Left kidney (tissue), 1 donor: ENCODE measurements at regions not wholly inside any gene's neighbourhood (a gene's known extent, or its start where the extent isn't known, plus 50 kb on each side); places are given as distances from the start of the nearest gene placed in this dataset.
"Not testable (repeated sequence)": the region's sequence is repeated elsewhere in the genome, so short reads cannot be mapped to it uniquely, and the experiment has no call there.

Experiments used
- DNase-seq: peaks from one replicate; pipeline ENCODE4 v3.0.0-alpha.2; 2013

DNA sequence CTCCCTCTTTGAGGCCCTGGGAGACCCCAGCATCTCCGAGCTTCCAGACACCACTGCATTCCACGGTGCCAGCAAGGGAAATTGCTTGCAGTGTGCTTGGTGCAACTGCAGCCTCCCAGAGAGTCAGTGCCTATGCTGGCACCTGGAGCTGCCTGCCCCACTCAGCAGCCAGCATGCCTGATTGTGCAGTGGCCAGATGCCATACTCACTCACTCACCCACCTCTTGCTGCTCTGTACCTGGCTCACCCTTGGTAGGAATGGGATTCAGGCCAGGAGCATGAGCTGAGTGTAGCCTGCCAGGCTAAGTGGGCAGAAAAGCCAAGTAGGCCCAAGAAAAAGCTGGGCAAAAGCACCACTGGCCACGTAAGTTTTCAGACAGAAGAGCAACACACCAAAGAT, 651.4 kb downstream of the GABRG1 start:
- no peak for DNase-seq

DNA sequence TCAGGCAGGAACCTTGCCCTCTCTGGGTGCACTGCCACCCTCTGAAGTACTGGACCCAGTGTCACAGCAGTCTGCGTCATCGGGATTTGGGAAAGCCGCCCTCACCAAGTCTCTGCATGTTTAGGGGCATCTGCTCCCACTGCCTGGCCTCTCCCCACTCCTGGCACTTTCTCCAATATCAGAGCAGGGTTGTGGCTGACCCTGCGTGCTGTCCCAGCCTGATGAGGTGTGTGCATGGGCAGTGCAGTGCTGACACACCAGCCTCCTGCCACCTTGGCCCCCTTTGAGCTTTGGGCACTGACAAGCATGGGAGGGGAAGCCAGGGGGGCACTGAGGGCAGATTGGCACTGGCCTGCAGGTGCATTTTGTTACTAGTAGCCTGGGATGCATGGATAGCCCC, 652.5 kb downstream of the GABRG1 start:
- DNase-seq = no peak

DNA sequence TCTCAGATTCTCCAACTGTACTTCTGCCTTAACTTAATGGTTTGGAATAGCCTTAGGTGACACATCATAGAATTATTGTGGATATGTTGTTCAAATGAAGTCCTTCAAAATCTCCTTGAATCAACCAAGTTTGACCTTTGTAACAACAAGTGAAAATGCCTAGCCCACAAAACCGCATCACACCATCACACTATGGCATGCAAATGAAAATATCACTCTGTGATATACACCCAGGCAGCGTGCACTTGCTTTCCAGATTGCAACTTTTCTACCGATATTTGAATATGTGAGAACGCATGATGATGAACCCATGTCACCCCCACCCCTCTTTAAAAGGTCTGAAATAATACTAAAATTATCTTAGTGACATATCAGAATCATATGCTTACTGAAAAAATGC, 656.7 kb downstream of the GABRG1 start:
- DNase-seq = no peak

DNA sequence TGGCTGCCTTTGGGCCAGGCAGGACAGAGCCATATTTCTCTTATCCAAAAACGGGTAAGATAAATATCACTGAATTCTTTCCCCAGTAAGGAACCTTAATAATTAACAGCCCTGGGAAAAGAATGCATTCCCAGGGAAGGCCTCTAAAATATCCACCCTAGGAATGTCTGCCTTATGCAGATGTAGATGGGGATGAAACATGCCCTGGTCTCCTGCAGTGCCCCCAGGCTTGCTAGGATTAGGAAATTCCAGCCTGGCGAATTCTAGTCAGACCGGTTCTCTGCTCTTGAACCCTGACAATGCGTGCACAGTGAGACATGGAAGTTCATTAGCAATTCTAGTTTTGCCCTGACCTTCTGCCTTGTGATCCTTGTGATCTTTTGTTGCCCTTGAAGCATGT, 663.7 kb downstream of the GABRG1 start:
- not testable (repeated sequence) for DNase-seq

DNA sequence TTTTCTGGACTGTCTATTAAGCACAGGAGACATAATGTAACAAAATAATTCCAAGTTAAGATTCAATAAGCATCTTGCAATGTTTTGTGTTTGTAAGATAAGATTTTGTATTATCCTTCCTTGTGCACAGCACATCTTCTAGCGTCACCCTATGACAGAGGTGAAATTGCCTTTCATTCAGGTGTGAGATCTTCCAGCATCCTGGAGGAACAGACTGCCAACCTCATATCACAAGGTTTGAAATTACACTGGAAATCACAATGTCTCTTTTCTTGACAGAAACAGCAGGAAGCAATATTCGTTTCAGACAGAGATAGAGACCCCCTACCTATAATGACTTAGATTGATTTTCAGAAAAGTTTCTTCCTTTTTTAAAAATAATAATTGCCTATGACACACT, 668.6 kb downstream of the GABRG1 start:
- no peak for DNase-seq

DNA sequence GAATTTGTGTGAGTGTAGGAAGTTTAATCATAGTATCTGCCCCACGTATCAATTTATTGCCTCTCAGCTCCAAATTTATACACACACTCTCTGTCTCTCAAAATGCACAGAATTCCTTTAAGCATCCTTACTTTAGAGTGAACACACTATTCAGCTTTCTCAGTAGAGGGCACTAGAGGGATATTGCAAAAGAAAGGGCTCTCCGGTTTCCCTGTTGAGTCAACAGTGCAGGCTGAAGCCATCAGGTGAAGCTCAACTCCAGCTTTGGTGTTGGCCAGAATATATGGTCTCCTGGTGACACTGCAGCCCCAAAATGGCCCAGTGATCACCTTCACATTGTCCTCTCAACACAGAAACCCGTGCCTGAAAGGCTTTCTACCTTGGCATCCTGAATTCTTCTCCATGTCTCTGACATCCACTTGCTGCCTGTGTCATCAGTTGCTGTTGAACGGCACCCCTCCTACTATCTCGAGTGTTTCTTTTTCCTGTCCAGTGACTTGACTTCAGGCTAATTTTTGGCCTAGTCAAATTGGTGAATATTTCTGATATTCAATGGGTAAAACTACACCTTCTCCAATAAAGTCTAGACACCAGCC, 670.5 kb downstream of the GABRG1 start:
- DNase-seq = peak; percentile 15

DNA sequence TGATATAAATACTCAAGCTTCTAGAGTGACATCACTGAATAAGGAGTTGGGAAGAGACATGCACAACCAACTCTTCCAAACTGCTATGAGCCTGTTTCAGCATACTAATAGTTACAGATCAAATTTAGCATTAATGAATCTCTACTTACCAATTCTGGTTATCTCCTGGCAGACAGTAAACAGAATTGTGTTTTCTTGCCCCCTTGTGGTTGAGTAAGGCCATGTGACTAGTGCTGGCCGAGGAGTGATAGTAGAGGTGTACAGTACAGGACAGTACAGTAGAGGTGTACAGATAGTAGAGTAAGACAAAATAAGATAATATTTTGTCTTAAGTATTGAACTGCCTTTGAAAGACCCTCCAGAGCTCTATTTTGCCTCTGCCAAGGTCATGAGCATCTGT, 681.4 kb downstream of the GABRG1 start:
- peak; percentile 3 for DNase-seq

DNA sequence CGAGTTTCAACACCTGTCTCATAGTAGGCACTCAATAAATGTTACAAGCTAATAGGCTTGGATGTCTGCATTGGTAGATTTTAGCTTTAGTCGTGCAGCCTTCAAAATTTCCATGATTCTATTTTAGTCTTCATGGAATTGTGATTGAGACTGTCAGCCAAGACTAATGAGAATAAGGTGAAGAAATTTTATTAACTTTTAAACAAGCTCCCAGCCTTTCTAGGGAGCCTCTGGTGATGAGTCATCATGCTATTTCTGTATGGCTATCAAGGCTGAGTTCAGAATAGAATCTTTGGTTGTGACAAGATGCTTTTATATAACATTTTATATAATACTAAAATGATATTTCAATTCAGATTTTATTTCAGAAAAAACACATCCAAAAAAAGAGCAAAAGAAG, 685.8 kb downstream of the GABRG1 start:
- DNase-seq = no peak

DNA sequence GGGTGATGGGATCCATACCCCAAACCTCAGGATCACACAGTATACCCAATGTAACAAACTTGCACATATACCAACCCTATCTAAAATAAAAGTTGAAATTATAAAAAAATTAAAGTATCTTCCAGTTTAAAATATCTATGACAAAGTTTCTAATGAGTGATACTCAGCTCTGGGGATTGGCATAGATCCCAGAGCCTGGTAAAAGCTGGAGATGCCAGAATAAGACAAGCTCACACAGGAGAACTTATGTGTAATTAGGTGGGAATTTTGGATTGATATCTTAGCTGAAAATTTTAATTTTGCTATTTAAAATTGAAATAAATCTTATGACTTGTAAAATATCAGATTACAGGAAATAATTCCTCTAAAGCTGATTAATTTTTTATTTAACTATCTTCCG, 686.5 kb downstream of the GABRG1 start:
- no peak for DNase-seq

DNA sequence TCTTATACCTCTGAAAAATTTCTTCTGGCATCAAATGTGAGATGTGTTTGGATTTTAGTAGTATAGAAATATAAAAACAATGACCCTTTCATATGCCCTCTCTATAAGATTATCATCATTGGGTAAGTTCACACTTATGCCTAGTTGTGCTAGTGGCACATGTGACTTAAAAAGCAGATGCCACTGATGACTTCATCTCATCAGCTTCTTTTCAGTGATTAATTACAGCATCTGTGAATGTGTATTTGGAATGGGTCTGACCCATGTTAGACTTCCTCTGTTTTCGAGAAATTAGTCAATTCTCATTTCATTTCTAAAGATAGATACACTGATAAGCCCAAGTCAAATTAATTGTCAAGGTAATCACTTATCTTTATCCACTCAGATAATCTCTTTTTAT, 698.7 kb downstream of the GABRG1 start:
- DNase-seq = no peak

DNA sequence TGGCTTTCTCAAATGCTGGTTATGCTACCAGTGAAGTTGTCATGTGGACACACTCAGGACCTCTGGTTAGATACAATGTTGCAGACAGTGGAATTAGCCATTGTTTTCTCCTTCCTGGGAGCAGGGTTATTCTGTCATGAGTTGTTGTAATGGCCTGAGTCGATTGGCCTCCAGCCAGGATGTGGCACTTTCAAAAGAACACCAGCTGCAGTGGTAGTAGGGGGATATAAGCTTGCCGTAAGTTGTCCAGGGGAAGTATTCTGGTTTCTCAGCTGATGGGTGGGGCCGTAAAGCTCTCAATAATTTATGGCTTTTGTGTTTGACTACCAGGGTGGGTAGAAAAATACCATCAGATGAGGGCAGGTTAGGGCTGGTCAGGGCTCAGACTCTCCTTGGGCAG, 697.5 kb upstream of the GNPDA2 start:
- no peak for DNase-seq

DNA sequence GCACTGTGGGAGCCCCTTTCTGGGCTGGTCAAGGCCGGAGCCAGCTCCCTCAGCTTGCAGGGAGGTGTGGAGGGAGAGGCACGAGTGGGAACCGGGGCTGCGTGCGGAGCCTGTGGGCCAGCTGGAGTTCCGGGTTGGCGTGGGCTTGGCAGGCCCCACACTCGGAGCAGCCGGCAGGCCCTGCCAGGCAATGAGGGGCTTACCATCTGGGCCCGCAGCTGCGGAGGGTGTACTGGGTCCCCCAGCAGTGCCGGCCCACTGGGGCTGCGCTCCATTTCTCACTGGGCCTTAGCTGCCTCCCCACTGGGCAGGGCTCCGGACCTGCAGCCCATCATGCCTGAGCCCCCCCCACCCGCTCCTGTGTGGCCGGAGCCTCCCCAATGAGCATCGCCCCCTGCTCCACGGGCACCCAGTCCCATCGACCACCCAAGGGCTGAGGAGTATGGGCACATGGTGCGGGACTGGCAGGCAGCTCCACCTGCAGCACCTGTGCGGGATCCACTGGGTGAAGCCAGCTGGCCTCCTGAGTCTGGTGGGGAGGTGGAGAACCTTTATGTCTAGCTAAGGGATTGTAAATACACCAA, 693.8 kb upstream of the GNPDA2 start:
- DNase-seq = not testable (repeated sequence)

DNA sequence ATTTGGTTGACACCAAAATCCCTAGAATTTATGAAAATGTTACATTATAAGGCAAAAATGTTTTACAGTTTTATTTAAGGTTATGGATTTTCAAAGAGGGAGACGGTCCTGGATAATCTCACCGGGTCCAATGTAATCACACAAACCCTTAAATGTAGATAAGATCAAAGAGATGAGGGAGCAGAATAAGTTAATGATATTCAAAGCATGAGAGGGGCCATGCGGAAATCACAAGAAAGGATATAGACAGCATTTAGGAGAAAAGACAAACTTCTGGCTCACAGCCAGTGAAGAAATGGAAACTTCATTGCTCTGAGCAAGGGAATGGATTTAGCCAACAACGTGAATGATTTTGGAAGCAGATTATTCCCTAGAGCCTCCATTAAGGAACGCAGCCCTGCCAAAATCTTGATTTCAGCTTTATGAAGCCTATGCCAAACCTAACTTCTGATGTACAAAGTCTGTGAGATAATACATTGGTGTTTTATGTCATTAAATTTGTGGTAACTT, 684.4 kb upstream of the GNPDA2 start:
- DNase-seq = no peak

DNA sequence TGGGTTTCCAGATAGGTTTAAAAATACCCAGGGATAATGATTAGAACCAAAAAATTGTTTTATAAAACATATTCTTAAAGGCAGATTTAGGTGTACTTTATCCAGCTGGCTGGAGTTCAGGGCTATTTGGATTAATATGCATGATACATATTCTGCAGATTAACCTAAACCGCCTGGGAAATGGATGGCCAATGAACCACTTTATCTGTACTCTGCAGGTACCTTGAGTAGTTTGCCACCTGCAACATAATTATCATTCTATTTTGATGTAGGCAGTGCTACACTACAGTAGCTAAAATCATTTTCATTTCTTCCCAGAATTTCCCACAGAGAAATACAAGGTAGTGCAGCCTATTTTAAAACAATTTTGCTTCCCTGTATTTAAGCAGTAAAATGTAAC, 683.2 kb upstream of the GNPDA2 start:
- DNase-seq = no peak

DNA sequence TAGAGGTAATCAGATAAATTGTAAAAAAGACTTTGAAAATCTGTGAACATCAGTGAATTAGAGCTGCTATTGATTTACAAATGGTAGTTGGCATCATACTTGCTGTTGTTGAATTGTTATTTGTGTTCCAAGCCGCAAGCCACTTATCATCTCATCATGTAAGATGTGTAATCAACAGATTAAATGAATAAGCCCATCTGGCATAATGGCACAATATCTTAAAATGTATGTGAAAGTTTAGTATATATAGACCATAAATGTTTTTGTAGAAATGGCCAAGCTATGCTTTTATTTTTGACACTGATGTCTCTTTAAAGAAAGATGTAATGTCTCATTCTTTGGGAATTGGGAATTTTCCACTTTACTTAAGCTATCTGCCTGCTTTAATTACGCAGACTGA, 682.6 kb upstream of the GNPDA2 start:
- DNase-seq = no peak

DNA sequence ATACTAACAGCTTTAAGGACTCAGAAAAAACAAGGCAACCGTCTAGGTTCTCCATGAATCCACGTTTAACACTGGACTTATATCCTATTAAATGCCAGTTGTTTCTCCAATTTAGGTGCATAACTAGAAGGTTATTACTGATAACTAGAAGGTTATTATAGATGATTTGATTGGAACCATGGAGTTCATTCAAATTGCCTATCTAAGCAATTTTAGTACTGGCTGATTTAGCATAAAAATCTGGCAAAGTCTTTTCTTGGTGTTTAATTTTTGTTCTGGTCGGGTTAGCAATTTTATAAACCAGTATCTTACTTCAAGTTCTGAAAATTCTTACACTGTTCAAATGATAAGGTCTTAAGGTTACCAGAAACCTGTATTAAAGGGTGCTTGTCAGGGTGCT, 672.8 kb upstream of the GNPDA2 start:
- no peak for DNase-seq

DNA sequence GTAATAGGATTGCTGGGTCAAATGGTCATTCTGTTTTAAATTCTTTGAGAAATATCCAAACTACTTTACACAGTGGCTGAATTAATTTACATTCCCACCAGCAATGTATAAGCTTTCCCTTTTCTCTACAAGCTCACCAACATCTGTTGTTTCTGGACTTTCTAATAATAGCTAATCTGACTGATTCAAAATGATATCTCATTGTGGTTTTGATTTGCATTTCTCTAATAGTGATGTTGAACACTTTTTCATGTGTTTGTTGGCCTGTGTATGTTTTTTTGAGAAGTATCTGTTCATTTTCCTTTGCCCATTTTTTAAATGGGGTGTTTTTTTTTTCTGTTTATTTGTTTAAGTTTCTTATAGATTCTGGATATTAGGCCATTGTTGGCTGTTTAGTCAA, 659.0 kb upstream of the GNPDA2 start:
- DNase-seq = no peak

DNA sequence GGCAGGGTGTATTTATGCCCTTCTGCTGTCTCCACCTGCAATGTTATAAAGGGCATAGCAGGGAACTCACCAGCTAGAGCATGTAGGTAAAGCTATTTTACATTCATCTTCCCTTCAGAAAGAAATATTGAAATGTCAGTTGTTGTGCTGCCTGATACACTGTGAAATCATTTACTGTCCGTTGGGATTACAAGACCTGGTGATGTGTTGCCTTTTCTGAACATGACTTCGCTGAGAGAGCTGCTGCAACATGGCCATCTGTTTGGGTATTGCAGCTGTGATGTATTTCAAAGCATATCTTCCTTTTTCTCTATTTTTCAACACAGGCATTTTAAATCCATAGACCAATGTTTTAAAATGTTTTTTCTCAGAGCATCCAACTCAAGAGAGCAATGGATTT, 644.1 kb upstream of the GNPDA2 start:
- DNase-seq = no peak

DNA sequence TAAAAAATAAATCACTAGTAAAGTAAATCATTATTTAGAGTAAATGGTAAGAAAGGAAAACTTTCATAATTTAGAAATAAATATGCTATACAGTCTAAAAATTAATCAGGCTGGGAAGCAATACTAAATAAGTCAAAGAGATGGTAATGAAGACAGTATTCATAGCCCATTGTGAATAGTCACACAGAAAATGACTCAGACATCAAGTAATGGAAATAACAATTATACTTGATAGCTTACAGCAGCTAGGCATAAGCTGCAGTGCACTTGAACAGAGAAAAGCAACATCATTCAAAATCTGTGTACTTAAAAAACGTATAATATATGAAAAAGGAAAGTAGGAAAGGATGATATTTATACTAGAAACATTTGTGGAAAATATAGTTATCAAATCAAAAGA, 642.5 kb upstream of the GNPDA2 start:
- no peak for DNase-seq

DNA sequence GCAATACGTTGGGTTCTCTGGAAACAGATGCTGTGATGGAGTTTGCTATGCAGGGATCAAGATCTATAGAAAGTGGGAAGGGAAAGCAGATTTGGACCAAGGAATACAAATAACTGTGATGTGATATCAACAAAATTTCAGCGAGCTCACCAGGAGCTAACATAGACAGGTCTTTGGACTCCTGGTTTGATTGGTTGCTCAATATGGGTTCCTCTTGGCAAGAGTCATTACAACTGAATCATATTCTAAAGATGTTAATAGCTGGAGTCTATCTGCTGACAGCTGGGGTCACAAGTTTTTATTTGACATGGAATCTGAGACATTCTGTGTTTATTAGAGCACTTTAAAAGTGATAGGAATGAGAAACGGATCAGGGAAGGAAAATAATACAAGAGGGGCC, 637.6 kb upstream of the GNPDA2 start:
- no peak for DNase-seq

DNA sequence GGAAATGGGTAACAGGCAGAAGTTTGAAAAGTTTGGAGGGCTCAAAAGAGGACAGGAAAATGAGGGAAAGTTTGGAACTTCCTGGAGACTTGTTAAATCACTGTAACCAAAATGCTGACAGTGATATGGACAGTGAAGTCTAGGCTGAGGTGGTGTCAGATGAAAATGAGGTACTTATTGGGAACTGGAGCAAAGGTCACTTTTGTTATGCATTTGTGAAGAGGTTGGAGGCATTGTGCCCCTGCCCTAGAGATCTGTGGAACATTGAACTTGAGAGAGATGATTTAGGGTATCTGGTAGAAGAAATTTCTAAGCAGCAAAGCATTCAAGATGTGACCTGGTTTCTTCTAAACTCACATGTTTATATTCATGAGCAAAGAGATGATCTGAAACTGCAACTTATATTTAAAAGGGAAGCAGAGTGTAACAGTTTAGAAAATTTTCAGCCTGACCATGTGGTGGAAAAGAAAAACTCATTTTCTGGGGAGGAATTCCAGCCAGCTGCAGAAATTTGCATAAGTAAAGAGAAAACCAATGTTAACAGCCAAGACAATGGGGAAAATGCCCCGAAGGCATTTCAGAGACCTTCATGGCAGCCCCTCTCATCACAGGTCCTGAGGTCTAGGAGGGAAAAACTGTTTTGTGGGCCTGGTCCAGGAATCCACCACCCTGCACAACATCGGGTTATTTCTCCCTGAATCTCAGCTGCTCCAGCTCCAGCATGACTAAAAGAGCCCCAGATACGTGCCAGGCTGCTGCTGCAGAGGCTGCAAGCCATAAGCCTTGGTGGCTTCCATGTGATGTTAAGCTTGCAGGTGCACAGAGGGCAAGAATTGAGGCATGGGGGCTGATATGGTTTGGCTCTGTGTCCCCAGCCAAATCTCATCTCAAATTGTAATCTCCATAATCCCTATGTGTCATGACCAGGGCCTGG, 632.5 kb upstream of the GNPDA2 start:
- DNase-seq = no peak

DNA sequence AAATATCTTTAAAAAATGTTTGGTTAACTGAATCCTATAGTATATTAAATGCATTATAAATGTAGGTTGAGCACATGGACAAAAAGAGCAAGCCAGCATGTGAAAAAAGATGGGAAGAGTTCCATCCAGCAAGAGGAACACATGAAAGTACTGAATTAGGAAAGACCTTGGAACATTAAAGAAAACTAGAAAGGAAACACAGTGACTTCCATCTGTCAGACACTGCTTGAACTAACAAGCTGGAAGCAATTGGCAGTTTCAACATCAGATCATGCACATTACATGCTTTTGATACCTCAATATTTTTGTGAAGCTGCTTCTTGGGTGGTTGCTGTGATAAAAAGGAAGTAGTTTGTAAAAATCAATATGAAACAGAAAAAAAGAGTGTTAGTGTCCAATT, 626.8 kb upstream of the GNPDA2 start:
- no peak for DNase-seq

DNA sequence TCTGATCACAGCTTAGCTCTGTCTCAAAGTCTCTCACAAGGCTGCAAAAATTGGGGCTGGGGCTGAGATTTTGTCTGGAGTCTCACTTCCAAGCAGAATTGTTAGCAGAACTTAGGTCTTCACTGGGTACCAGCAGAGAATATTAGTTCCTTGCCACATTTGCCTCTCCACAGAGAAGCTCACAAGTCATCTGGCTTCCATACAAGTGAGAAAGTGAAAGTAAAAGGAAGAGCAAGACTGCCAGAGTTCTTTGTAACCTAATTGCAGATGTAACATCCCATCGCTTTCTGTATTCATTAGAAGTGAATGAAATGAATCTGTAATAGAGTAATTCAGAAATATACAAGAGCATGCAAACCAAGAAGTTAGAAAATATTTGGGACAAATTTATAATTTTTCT, 624.1 kb upstream of the GNPDA2 start:
- DNase-seq = no peak
